ENCODE measurements at regions not wholly inside any gene's neighbourhood (a gene's known extent, or its start where the extent isn't known, plus 50 kb on each side); places are given as distances from the start of the nearest gene placed in this dataset.
A peak's percentile ranks its signal among the peaks of the same experiment; 100 is the strongest.

DNA sequence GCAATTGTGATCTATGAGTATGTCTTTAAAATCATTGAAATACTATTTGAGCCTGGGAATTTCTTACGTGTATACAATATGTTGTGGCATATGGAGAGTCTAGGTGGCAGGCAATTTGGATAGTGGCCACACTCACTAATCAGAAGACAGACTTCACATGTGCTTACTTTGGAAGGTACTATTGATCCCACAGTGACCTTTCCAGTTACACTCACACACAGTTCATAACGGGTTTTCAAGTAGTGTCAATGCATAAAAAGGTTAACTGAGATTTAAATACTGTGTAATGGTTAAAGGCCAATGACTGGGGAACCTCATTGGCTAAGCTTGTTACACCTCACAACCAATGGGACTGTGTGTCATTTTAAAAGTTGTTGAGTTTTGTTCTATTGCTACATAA lies 783.2 kb downstream of the RPA4 start:
- TF ChIP-seq CTCF (IDR thresholded peaks at IDR 0.05; ENCODE audit: insufficient read depth, missing control alignments), result no peak
- no peak for FAIRE-seq
- no peak for DNase-seq (ENCODE audit: insufficient read length, low spot score)

- no peak for TF ChIP-seq CTCF (IDR thresholded peaks at IDR 0.05; ENCODE audit: insufficient read depth, missing control alignments)
- DNase-seq (ENCODE audit: insufficient read length, low spot score) (no peak), FAIRE-seq (no peak)
Observed at GRCh38 chrX:97668126-97668525, 784.4 kb downstream of the RPA4 start.

DNA sequence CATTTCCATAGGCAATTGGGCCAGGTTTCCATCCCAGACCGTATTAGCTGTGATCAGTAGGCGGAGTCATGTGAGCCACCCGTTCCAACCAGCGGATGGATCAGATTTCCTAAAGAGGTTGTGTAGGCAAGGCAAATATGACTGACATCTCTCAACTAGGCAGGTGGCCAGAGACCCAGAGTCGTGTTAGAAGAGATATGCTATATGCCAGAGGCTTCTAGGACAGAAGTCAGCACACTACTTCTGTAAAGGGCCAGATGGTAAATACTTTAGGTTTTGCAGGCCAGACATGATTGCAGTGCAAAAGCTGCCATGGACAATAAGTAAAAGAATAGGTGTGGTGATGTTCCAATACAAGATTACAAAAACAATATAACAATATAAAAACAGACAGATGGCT lies 788.4 kb downstream of the RPA4 start:
- DNase-seq (ENCODE audit: insufficient read length, low spot score), result no peak
- no peak for TF ChIP-seq CTCF (IDR thresholded peaks at IDR 0.05; ENCODE audit: insufficient read depth, missing control alignments)
- no peak for FAIRE-seq

- DNase-seq (ENCODE audit: insufficient read length, low spot score) (no peak), FAIRE-seq (peak; percentile 61)
- TF ChIP-seq CTCF (IDR thresholded peaks at IDR 0.05; ENCODE audit: insufficient read depth, missing control alignments), result no peak
Observed at GRCh38 chrX:97672608-97673007, 788.9 kb downstream of the RPA4 start.

- no peak for TF ChIP-seq CTCF (IDR thresholded peaks at IDR 0.05; ENCODE audit: insufficient read depth, missing control alignments)
- no peak for DNase-seq (ENCODE audit: insufficient read length, low spot score)
Observed at GRCh38 chrX:97673135-97673534, 789.4 kb downstream of the RPA4 start.

DNA sequence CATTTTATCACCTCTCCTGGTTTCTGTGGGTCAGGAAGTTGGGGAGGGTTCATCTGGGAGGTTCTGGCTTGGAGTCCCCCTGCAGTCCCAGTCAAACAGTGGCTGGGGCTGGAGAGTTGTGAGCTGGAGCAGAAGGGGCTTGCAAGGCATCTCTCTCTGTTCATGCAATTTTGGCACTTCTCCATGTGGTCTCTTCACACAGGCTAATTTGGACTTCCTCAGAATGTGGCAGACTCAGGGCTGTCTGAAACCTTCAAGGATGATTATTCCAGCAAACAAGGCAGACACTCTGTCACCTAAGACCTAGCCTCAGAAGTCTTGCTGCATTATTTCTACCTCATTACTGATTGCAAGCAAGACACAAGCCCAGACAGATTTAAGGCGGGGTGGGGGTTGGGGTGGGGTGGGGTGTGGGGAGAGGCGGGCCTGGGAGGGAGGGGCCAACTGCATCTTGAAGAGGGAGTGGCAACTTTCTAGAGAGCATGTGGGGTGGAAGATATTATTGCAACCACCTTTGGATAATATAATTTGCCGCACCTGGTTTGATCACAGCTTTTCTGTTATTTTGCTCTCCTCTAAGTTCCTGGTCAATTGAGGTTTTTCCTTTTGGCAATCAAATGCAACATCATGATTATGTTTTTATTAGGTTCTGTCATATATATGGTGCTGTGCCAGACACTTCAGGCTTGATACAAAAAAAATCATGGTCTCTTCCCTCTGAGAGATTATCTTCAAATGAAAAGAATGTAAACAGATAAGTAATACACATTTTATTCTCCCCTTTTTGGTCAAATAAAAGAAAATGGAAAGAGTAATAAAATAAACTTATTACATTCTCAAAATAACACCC lies 799.5 kb downstream of the RPA4 start:
- no peak for TF ChIP-seq CTCF (IDR thresholded peaks at IDR 0.05; ENCODE audit: insufficient read depth, missing control alignments)
- no peak for FAIRE-seq
- no peak for DNase-seq (ENCODE audit: insufficient read length, low spot score)

More at GRCh38 chrX:97673135-97673534, 789.4 kb downstream of the RPA4 start:
- FAIRE-seq, result no peak

DNA sequence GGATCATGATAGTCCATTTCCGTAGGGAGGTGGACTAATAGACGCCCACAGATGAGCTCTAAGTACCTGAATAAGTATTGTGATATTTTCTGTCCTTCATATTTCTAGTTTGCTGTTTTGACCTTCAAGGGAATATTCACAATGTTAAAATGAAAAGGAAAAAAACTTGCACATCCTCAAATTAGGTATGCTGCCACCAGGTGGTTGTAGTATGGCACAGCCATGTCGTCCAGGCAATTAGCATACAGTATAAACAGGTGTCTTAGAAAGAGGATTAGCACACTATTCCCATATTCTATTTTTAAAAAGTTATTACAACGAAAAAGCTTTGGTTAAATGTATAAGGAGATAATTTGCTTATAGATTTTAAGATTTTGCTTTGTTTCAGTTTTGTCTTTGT lies 802.0 kb downstream of the RPA4 start:
- no peak for FAIRE-seq
- peak; percentile 53 for TF ChIP-seq CTCF (IDR thresholded peaks at IDR 0.05; ENCODE audit: insufficient read depth, missing control alignments)
- no peak for DNase-seq (ENCODE audit: insufficient read length, low spot score)
